ENCODE measurements at regions not wholly inside any gene's neighbourhood (a gene's known extent, or its start where the extent isn't known, plus 50 kb on each side); places are given as distances from the start of the nearest gene placed in this dataset.

GRCh38 chr4:101647710-101648034 lies 142.9 kb upstream of the BANK1 start:
- TF ChIP-seq CTCF (IDR thresholded peaks at IDR 0.05; ENCODE audit: insufficient read depth, low read length, poor library complexity, severe bottlenecking) (no peak), EZH2phosphoT487 (conservative IDR thresholded peaks at IDR 0.05; ENCODE audit: low read length) (no peak)
